Bronchial epithelial cell (primary cell): ENCODE measurements at regions not wholly inside any gene's neighbourhood (a gene's known extent, or its start where the extent isn't known, plus 50 kb on each side); places are given as distances from the start of the nearest gene placed in this dataset.

Source experiments
- DNase-seq: peaks from one replicate; pipeline ENCODE4 v3.0.0-alpha.2; 2010; ENCODE audit warnings: low read depth
- FAIRE-seq: peaks from 2 replicates; lab custom pipeline; 2011; peaks lifted over from hg19 to GRCh38; lab: Jason Lieb, UNC
- H3K27me3 ChIP-seq: 2 replicates; pipeline ENCODE4 v1.5.1; 2011; ENCODE audit warnings: low read length; ENCODE audit not compliant: control insufficient read depth, insufficient read depth
- H3K36me3 ChIP-seq: 2 replicates; pipeline ENCODE4 v1.5.1; 2011; ENCODE audit warnings: low read length; ENCODE audit not compliant: control insufficient read depth, insufficient read depth
- H3K4me3 ChIP-seq: 2 replicates; pipeline ENCODE4 v1.5.1; 2011; ENCODE audit warnings: mild to moderate bottlenecking, low read depth, low read length, control low read depth
- CTCF ChIP-seq: IDR thresholded peaks from 2 replicates; pipeline ENCODE4 v1.5.1; 2011; ENCODE audit warnings: mild to moderate bottlenecking, moderate library complexity, low read length, control low read depth, inconsistent platforms; ENCODE audit not compliant: insufficient read depth, severe bottlenecking

DNA sequence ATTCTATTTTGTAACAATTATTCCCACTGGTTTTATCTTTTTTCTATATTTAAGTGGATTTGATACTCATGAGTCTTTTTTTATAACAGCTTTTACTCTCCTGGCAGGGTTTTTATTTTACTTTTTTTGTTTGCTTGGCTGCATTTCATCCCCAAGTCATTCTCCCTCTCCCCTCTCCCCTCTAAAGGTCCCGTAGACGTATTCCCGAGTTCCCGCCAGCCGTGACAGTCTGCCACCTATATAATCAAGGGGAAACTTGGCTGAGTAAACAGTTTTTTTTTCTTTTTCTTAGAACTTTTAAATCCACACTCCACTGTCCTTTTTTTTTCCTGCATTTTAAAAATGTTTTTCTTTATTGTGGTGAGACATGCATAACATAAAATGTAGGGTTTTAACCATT, 433.1 kb upstream of the HS6ST1 start:
- FAIRE-seq = no peak
- no peak for DNase-seq
- H3K27me3 ChIP-seq = no peaks in the 10 kb centered on the region

DNA sequence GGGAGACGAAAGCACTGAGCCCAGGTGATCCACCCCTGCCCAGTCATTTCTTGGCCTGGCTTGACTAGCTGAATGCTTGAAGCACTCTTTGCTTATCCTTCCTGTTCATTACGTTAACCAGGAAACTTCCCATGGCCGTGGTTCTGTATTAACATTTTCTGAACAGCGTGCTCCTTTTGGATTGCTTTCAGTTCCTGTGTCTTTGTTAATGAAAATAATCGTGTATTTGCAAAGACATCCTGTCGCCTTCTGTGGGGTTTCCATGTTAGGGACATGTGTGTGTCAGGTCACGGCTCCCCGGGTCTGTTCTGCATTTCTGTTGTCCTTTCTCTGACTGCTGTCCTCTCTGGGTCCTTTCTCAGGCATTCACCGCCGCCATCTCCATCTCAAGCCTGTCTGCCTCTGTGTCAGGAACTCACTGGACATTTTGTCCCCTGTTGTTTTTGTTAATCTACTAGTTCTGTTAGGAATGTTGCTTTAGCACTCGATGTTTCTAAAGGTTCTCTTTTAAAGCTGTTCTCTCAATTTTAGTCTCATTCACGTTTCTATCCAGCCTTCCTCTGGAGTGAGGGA, 434.1 kb upstream of the HS6ST1 start:
- Histone ChIP-seq H3K4me3 (no peak overlapping the region), H3K27me3 (no peaks in the 10 kb centered on the region), H3K36me3 (no peaks in the 10 kb centered on the region)
- TF ChIP-seq CTCF = no peak
- no peak for DNase-seq
- no peak for FAIRE-seq

More for the DNA sequence above, 433.1 kb upstream of the HS6ST1 start:
- H3K4me3 ChIP-seq = no peak overlapping the region
- no peak for TF ChIP-seq CTCF
- H3K36me3 ChIP-seq = no peaks in the 10 kb centered on the region

DNA sequence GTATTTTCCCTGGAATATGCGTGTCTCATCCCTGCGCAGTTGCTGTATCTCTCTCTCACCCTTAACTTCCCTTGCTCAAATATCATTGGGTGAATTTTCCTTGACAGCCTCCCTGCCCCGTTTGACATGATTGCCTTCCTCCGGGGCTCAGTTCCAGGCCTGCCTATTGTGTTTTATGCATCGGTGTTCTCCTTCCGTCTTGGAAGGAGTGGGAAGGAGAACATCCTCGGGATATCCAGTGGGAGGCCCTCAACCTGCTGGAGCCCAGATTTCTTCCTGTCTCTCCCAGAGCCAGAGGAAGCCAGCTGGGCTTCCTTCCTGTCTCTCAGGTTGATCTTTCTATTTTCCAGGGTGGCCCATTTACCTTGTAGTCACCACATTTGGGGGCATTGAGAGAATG, 434.7 kb upstream of the HS6ST1 start:
- H3K4me3 ChIP-seq = no peak overlapping the region
- no peak for TF ChIP-seq CTCF
- H3K27me3 ChIP-seq = no peaks in the 10 kb centered on the region
- H3K36me3 ChIP-seq = no peaks in the 10 kb centered on the region
- DNase-seq (no peak), FAIRE-seq (no peak)

GRCh38 chr2:128753800-128754199, 435.1 kb upstream of the HS6ST1 start:
- Histone ChIP-seq H3K36me3 (no peaks in the 10 kb centered on the region), H3K4me3 (no peak overlapping the region), H3K27me3 (no peaks in the 10 kb centered on the region)
- no peak for TF ChIP-seq CTCF
- FAIRE-seq (no peak), DNase-seq (no peak)

GRCh38 chr2:128754246-128754724, 435.6 kb upstream of the HS6ST1 start:
- TF ChIP-seq CTCF = no peak
- no peak for DNase-seq
- Histone ChIP-seq H3K27me3 (no peaks in the 10 kb centered on the region), H3K4me3 (no peak overlapping the region), H3K36me3 (no peaks in the 10 kb centered on the region)
- no peak for FAIRE-seq

- Histone ChIP-seq H3K4me3 (no peak overlapping the region), H3K36me3 (no peaks in the 10 kb centered on the region), H3K27me3 (no peaks in the 10 kb centered on the region)
- no peak for DNase-seq
- no peak for TF ChIP-seq CTCF
- no peak for FAIRE-seq
Observed at GRCh38 chr2:128755695-128756364, 437.2 kb upstream of the HS6ST1 start.
